ENCODE measurements at regions not wholly inside any gene's neighbourhood (a gene's known extent, or its start where the extent isn't known, plus 50 kb on each side); places are given as distances from the start of the nearest gene placed in this dataset.
"Not testable (repeated sequence)": the region's sequence is repeated elsewhere in the genome, so short reads cannot be mapped to it uniquely, and the experiment has no call there.

- not testable (repeated sequence) for H3K27me3 Mint-ChIP-seq (ENCODE audit: low read depth); ATAC-seq (replicated peaks in 1 of 2); H3K4me1 Mint-ChIP-seq (ENCODE audit: low read depth); H3K27ac Mint-ChIP-seq; DNase-seq; H3K4me3 Mint-ChIP-seq; H3K9me3 Mint-ChIP-seq; H3K36me3 Mint-ChIP-seq (ENCODE audit: insufficient read depth in 2 of 2)
Observed at GRCh38 chr5:98325187-98325586, 448.3 kb upstream of the RGMB start.

- Mint-ChIP-seq H3K27ac (no peak overlapping the region), H3K4me3 (no peak overlapping the region), H3K27me3 (ENCODE audit: low read depth) (no peaks in the 10 kb centered on the region), H3K9me3 (peaks cover 0 to under 1% of the 10 kb centered on the region in 2 donors), H3K4me1 (ENCODE audit: low read depth) (no peaks in the 10 kb centered on the region), H3K36me3 (ENCODE audit: insufficient read depth in 2 of 2) (no peaks in the 10 kb centered on the region)
- DNase-seq, result no peak
- no peak for ATAC-seq (replicated peaks in 1 of 2)
Observed at GRCh38 chr5:98328015-98328414, 445.4 kb upstream of the RGMB start.

GRCh38 chr5:98330871-98331270 is 442.6 kb upstream of the RGMB start:
- ATAC-seq (replicated peaks in 1 of 2) (no peak), DNase-seq (no peak)
- H3K4me3 Mint-ChIP-seq, result no peak overlapping the region
- no peaks in the 10 kb centered on the region for H3K4me1 Mint-ChIP-seq (ENCODE audit: low read depth)
- no peaks in the 10 kb centered on the region for H3K27me3 Mint-ChIP-seq (ENCODE audit: low read depth)
- no peaks in the 10 kb centered on the region for H3K36me3 Mint-ChIP-seq (ENCODE audit: insufficient read depth in 2 of 2)
- H3K27ac Mint-ChIP-seq, result no peak overlapping the region
- H3K9me3 Mint-ChIP-seq, result peaks cover 0 to 2% of the 10 kb centered on the region in 2 donors

- Mint-ChIP-seq H3K4me1 (ENCODE audit: low read depth) (no peaks in the 10 kb centered on the region), H3K27me3 (ENCODE audit: low read depth) (no peaks in the 10 kb centered on the region), H3K9me3 (peaks cover 0 to 2% of the 10 kb centered on the region in 2 donors), H3K36me3 (ENCODE audit: insufficient read depth in 2 of 2) (no peaks in the 10 kb centered on the region), H3K27ac (no peak overlapping the region), H3K4me3 (no peak overlapping the region)
- DNase-seq (no peak), ATAC-seq (replicated peaks in 1 of 2) (no peak)
Observed at GRCh38 chr5:98333921-98334320, 439.5 kb upstream of the RGMB start.

- no peak overlapping the region for H3K27ac Mint-ChIP-seq
- H3K4me1 Mint-ChIP-seq (ENCODE audit: low read depth), result no peaks in the 10 kb centered on the region
- H3K4me3 Mint-ChIP-seq, result no peak overlapping the region
- DNase-seq, result no peak
- no peaks in the 10 kb centered on the region for H3K27me3 Mint-ChIP-seq (ENCODE audit: low read depth)
- ATAC-seq (replicated peaks in 1 of 2), result no peak
- H3K9me3 Mint-ChIP-seq, result peaks cover 0 to 2% of the 10 kb centered on the region in 2 donors
- H3K36me3 Mint-ChIP-seq (ENCODE audit: insufficient read depth in 2 of 2), result no peaks in the 10 kb centered on the region
Observed at GRCh38 chr5:98334946-98335345, 438.5 kb upstream of the RGMB start.

- Mint-ChIP-seq H3K27me3 (ENCODE audit: low read depth) (no peaks in the 10 kb centered on the region), H3K9me3 (peaks cover 0 to 2% of the 10 kb centered on the region in 2 donors), H3K4me3 (no peak overlapping the region), H3K36me3 (ENCODE audit: insufficient read depth in 2 of 2) (no peaks in the 10 kb centered on the region), H3K27ac (no peak overlapping the region), H3K4me1 (ENCODE audit: low read depth) (no peaks in the 10 kb centered on the region)
- ATAC-seq (replicated peaks in 1 of 2) (no peak), DNase-seq (no peak)
Observed at GRCh38 chr5:98339141-98339848, 434.2 kb upstream of the RGMB start.

GRCh38 chr5:98341038-98342032 is 432.1 kb upstream of the RGMB start:
- DNase-seq (no peak), ATAC-seq (replicated peaks in 1 of 2) (no peak)
- Mint-ChIP-seq H3K27me3 (ENCODE audit: low read depth) (no peaks in the 10 kb centered on the region), H3K27ac (no peak overlapping the region), H3K4me3 (no peak overlapping the region), H3K36me3 (ENCODE audit: insufficient read depth in 2 of 2) (no peaks in the 10 kb centered on the region), H3K9me3 (peaks cover 2 to 6% of the 10 kb centered on the region in 2 donors), H3K4me1 (ENCODE audit: low read depth) (no peaks in the 10 kb centered on the region)

- DNase-seq; H3K4me1 Mint-ChIP-seq (ENCODE audit: low read depth); H3K27ac Mint-ChIP-seq; H3K27me3 Mint-ChIP-seq (ENCODE audit: low read depth); H3K4me3 Mint-ChIP-seq; ATAC-seq (replicated peaks in 1 of 2); H3K9me3 Mint-ChIP-seq; H3K36me3 Mint-ChIP-seq (ENCODE audit: insufficient read depth in 2 of 2): not testable (repeated sequence)
Observed at GRCh38 chr5:98342958-98343660, 430.4 kb upstream of the RGMB start.

- Mint-ChIP-seq H3K9me3 (peaks cover 4 to 10% of the 10 kb centered on the region in 2 donors), H3K36me3 (ENCODE audit: insufficient read depth in 2 of 2) (peaks cover 3% of the 10 kb centered on the region in 2 donors), H3K4me1 (ENCODE audit: low read depth) (no peaks in the 10 kb centered on the region), H3K27me3 (ENCODE audit: low read depth) (no peaks in the 10 kb centered on the region), H3K4me3 (no peak overlapping the region), H3K27ac (no peak overlapping the region)
- ATAC-seq (replicated peaks in 1 of 2) (no peak), DNase-seq (no peak)
Observed at GRCh38 chr5:98349251-98349989, 424.0 kb upstream of the RGMB start.

- Mint-ChIP-seq H3K4me3 (no peak overlapping the region), H3K4me1 (ENCODE audit: low read depth) (no peaks in the 10 kb centered on the region), H3K27me3 (ENCODE audit: low read depth) (no peaks in the 10 kb centered on the region), H3K36me3 (ENCODE audit: insufficient read depth in 2 of 2) (peaks cover 3% of the 10 kb centered on the region in 2 donors), H3K9me3 (peaks cover 4 to 10% of the 10 kb centered on the region in 2 donors), H3K27ac (no peak overlapping the region)
- no peak for ATAC-seq (replicated peaks in 1 of 2)
- DNase-seq, result no peak
Observed at GRCh38 chr5:98349990-98350365, 423.5 kb upstream of the RGMB start.

GRCh38 chr5:98354922-98355321 is 418.5 kb upstream of the RGMB start:
- Mint-ChIP-seq H3K36me3 (ENCODE audit: insufficient read depth in 2 of 2) (peaks cover 0 to 3% of the 10 kb centered on the region in 2 donors), H3K27me3 (ENCODE audit: low read depth) (no peaks in the 10 kb centered on the region), H3K9me3 (peaks cover 2 to 7% of the 10 kb centered on the region in 2 donors), H3K4me1 (ENCODE audit: low read depth) (no peaks in the 10 kb centered on the region), H3K4me3 (no peak overlapping the region), H3K27ac (no peak overlapping the region)
- no peak for DNase-seq
- ATAC-seq (replicated peaks in 1 of 2), result no peak

- no peak for ATAC-seq (replicated peaks in 1 of 2)
- H3K27ac Mint-ChIP-seq, result no peak overlapping the region
Observed at GRCh38 chr5:98360548-98360947, 412.9 kb upstream of the RGMB start.

More at GRCh38 chr5:98360548-98360947, 412.9 kb upstream of the RGMB start:
- Mint-ChIP-seq H3K9me3 (peaks cover 3 to 6% of the 10 kb centered on the region in 2 donors), H3K4me1 (ENCODE audit: low read depth) (no peaks in the 10 kb centered on the region), H3K36me3 (ENCODE audit: insufficient read depth in 2 of 2) (no peaks in the 10 kb centered on the region), H3K27me3 (ENCODE audit: low read depth) (no peaks in the 10 kb centered on the region), H3K4me3 (no peak overlapping the region)
- DNase-seq, result no peak
